SHP77 treated with DMSO at 0.1 percent for 48 hours (cell line): ENCODE measurements at regions not wholly inside any gene's neighbourhood (a gene's known extent, or its start where the extent isn't known, plus 50 kb on each side); places are given as distances from the start of the nearest gene placed in this dataset.
"Not testable (repeated sequence)": the region's sequence is repeated elsewhere in the genome, so short reads cannot be mapped to it uniquely, and the experiment has no call there.

Source experiments
- DNase-seq: peaks from one replicate; lab custom pipeline; 2025; lab: John Stamatoyannopoulos, UW

DNA sequence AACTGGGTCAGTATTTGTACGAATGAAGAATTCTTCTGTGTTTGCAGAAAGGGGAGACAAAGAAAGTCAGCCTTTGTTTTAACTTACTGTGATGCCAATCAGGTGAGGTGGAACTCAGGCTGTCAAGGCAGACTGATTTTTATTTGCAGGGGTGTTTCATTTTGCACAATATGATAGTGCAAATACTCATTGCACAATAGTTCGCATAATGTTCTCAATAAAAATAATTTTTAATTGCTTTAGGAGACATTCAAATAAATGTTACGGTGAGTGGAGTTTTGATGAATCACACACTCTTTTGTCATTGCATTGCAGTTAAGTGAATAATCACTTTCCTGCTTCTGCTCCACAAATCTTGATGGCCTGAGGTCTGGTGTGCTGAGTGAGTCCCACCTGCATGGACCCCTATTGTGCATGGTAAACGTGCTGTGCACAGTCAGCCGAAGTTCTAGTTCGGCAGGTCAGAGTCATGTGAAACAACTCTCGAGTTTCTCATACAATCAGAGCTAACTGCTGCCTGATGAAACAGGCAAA is 141.3 kb upstream of the FZD8 start:
- no peak for DNase-seq

DNA sequence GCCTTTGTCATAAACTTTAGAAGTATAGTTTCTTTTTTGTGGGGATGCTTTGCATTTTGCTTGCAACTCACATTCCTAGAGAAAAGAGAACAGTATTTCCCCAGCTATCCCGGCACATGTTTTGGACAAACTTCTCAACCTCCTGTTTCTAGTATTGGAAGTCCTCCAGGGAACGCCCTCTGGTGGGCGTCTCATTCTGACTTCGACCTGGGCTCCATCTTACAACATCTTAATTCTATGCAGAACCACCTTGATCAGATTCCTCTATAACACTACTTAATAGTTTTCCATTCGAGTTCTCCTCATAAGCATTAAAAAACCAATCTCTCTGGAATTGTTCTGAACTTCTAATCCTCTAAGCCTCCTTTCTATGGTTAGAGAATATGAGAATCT is 139.5 kb upstream of the FZD8 start:
- no peak for DNase-seq

- DNase-seq = no peak
Observed at GRCh38 chr10:35780970-35781642, 139.0 kb upstream of the FZD8 start.

GRCh38 chr10:35778306-35778705 is 136.2 kb upstream of the FZD8 start:
- DNase-seq = no peak

GRCh38 chr10:35776557-35776956 is 134.5 kb upstream of the FZD8 start:
- not testable (repeated sequence) for DNase-seq

GRCh38 chr10:35774109-35774508 is 132.0 kb upstream of the FZD8 start:
- no peak for DNase-seq

GRCh38 chr10:35770817-35771355 is 128.8 kb upstream of the FZD8 start:
- no peak for DNase-seq

GRCh38 chr10:35769795-35770194 is 127.7 kb upstream of the FZD8 start:
- no peak for DNase-seq

DNA sequence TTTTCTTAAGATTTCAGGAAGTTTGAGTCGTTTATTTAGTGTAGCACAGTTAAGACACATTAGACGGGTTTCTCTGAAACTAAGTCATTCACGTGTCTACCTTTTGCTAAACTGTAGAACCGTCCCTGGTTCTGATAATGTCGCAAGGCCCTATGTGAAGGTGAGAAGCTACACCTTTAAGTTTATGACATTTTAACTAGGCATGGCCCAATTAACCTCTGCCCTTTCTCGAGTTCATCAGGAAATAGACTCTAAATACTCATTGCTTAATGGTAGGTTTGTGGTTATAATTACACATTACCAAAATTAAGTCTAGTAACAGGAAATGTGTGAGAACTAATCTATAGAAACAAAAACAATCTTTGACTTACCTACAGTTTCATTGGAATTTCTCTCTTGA is 126.6 kb upstream of the FZD8 start:
- DNase-seq = no peak

GRCh38 chr10:35768011-35768410 is 125.9 kb upstream of the FZD8 start:
- DNase-seq = no peak

DNA sequence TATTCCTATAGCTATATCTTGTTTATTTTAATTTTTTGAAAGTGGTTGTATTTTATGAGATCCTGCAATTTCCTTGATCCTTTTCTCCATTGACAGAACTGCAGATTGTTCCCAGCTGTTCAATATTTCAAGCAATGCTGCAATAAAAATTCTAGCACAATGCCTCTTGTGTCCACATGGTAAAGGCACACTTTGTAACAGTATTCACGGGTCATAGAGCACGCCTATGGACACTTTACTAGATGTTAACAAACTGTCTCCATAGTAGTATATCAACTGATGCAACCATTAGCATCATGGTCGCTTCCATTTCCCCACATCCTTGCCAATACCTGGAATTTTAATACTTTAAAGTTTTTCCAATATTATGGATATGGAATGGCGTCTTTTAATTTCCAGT is 123.9 kb upstream of the FZD8 start:
- no peak for DNase-seq

DNA sequence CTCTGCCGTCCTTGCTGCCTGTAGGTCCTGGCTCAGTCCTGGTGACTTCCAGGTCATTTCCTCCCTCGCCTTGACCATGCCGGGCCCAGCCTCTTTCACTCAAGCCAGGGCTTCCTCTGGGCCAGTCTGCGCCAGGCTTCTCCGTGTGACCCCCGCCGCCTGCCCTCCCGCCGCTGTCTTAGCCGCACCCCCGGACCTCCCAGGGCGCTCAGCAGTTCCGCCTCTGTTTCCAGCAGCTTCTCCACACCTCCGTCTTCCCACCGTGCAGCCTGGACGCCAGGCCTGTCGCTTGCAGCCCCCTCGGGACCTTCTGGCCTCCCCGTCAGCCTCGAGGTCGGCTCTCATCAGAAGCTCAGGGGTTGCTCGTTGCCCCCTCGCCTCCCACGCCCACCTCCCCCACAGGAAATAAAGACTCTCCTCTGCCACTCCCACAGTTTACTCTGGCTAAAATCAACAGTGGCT is 123.0 kb upstream of the FZD8 start:
- no peak for DNase-seq

DNA sequence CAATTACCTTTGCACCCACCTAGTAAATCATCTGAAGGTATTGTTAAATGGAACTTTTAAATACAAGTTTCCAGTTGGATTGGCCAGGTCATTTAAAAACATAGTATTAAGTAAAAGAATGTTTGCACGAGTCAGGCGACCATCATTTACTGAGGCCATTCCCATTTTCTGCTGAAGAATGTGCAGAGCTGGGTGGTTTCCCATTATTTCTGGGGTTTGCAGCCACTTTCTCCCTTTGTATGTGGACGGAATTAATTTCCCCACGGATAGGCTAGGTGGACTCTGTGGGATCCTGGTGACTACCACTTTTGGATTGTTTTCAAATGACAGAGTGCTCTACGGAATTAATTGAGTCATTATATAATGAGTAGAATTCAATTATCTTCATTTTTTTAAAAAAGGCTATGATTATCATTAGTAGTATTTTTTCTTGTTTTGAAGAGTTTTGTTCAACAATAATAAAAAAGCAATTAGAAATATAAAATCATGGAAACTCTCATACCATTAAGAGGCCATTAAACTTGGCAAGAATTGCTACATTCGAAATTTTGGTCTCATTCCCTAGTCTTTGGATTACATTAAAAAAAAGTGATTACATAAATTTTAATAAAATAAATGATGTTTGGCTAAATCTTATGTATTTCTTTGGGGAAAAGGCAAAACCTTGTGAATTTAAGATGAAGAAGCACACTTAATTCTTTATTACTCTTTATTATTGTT is 120.4 kb upstream of the FZD8 start:
- no peak for DNase-seq

GRCh38 chr10:35758076-35758475 is 116.0 kb upstream of the FZD8 start:
- DNase-seq = no peak

GRCh38 chr10:35754519-35754918 is 112.4 kb upstream of the FZD8 start:
- no peak for DNase-seq

DNA sequence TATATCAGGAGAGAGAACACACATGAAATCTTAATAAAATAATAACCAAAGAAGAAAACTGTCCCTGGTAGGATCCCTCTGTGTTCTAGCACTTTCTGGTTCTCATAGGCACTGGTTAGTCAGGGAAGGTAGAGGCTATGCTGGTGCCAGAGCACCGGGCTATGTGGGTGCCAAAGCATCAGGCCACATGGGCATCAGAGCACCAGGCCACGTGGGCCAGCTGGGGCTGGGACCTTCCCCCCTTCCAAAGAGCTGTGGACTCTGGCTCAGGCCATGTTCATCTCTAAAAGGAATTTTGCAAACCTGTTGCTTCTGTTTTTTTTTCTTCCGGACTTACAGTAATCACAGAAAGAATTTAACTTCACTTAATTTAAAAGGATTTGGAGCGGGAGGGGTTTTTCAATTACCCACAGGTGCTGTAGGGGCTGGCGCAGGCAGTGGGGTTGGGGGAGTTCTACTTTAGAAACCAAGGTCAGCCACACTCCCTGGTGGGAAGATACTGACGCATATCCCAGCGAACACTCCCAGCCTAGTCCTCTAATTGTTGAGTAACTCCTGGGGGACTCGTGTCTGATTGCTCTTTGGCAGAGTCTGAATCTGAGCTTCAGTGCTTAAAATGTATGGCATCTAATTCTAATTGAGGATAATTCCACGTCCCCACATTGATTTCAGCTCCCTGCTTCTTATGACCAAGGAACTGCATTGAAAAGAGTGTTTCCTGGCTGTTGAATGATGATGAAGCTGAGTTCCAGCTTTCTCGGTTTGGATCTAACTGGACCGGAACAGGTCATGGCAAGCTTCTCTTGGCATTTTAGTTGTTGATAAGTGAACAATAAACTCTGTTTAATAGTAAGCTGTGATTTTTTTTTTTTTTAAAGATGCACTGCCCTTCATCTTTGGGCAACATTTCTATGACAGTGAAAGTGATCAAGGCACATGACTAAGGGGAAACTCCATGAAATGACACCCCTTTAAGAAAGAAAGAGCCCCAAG is 110.7 kb upstream of the FZD8 start:
- no peak for DNase-seq

DNA sequence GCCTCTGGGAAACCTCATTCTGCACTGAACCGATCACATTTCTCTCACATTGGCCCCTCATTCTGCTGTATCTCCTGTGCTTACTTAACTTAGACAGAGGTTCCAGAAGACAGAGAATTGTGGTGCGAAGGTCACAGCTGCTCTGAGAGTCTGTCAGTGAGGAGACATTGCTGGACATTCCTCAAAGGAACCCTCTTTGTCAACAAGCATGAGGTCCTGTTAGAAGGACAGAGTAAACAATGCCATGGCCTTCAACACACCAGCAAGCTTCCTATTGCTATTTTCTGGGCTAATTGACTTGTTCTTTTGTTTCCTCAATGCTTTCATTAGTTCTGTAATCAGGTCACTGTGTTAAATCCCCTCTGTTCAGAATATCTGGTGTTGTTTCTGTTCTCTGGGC is 109.3 kb upstream of the FZD8 start:
- DNase-seq = no peak

- no peak for DNase-seq
Observed at GRCh38 chr10:35749230-35749629, 107.1 kb upstream of the FZD8 start.

DNA sequence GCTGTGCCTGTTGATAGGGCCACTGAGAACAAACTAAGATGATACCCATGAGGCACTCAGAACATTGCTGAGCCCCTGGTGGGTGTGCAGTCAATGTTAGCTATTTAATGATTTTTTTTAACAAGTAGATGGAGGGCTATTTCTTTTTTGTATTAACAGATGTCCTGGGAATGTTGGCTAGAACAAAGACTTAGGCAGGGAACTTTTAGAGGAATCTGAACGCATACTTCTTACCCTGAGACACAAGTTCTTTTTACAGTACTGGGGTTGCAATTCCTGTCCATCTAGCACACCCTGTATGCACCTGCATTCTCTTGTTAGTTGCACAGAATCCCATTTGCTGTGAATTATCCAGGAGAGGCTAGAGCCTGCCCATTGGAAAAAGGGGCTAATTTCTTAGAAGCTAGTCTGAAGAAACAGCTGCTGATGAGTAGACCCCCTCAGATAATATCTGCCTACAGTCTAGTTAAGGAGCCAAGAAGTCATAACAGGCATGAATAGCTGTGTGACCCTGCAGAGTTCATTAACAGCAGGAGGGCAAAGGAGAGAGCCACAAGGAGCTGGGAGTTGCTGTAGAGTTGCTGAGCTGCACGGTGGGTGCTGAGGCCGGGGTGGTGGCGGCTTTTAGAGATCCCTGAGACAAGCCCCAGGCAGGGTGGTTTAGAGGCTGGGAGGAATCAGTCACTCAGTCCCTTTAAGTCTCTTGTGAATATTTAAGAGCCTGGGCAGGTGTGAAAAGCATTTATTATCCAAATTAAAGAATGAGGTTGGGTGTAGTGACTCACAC is 103.7 kb upstream of the FZD8 start:
- DNase-seq = no peak

DNA sequence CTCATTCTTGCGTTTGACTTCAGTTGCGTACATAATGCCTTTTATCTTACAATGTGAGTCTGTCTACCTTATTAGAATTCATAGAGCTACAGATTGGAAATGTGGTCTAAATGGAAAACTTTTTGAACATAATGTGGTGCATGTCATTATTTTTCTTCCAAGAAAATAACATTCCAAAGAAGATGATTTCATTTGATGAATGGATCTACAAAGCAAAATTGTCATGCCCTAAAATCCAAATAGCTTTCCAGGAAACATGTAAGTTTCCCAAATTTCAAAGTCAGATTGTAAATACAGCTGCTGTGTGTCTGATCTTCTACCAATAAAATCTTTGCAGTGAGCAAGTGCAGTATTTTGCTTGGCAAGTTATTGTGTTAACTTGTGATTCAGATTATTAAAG is 101.8 kb upstream of the FZD8 start:
- no peak for DNase-seq

GRCh38 chr10:35743351-35743750 is 101.3 kb upstream of the FZD8 start:
- DNase-seq = no peak
